Spleen (tissue), 11 donors: ENCODE measurements at regions not wholly inside any gene's neighbourhood (a gene's known extent, or its start where the extent isn't known, plus 50 kb on each side); places are given as distances from the start of the nearest gene placed in this dataset.

ENCODE experiments used
- DNase-seq: peaks from one replicate; pipeline ENCODE4 v3.0.0-alpha.2; 2020
- H3K27ac ChIP-seq, 8 donors: fragments of 200-600 bp; sonication (generic) in 7 of 8; 1 replicate in 4 of 8; 2 replicates in 4 of 8; pipeline versions ENCODE4 v1.5.0 to v1.8.0; 2016 to 2021; ENCODE audit warnings: inconsistent platforms in 4 of 8, mild to moderate bottlenecking in 4 of 8, moderate library complexity in 1 of 8
- H3K27me3 ChIP-seq, 7 donors: fragments of 200-600 bp; sonication (generic) in 6 of 7; replicated peaks in 1 of 7; 1 replicate in 4 of 7; 2 replicates in 3 of 7; pipeline versions ENCODE4 v1.5.0 to v1.8.0; 2016 to 2021; ENCODE audit warnings: inconsistent platforms in 3 of 7, mild to moderate bottlenecking in 1 of 7
- H3K36me3 ChIP-seq, 6 donors: fragments of 200-600 bp; sonication (generic) in 5 of 6; 1 replicate in 4 of 6; 2 replicates in 2 of 6; pipeline versions ENCODE4 v1.5.0 to v1.8.0; 2016 to 2021; ENCODE audit warnings: inconsistent platforms in 2 of 6
- H3K4me1 ChIP-seq, 6 donors: fragments of 200-600 bp; sonication (generic) in 5 of 6; 1 replicate in 3 of 6; 2 replicates in 3 of 6; pipeline versions ENCODE4 v1.5.0 to v1.8.0; 2016 to 2021; ENCODE audit warnings: inconsistent platforms in 3 of 6
- H3K4me3 ChIP-seq, 8 donors: fragments of 200-600 bp; sonication (generic) in 7 of 8; 1 replicate in 4 of 8; 2 replicates in 4 of 8; pipeline versions ENCODE4 v1.5.0 to v1.8.0; 2016 to 2021; ENCODE audit warnings: inconsistent platforms in 4 of 8, mild to moderate bottlenecking in 4 of 8, moderate library complexity in 2 of 8
- H3K9me3 ChIP-seq, 8 donors: fragments of 200-600 bp; sonication (generic) in 7 of 8; 1 replicate in 4 of 8; 2 replicates in 4 of 8; pipeline versions ENCODE4 v1.5.0 to v1.8.0; 2016 to 2021; ENCODE audit warnings: inconsistent platforms in 4 of 8
- POLR2A ChIP-seq, 3 donors: fragments of 450-650 bp; IDR thresholded peaks; one replicate each; pipeline ENCODE4 v1.5.1; 2017; ENCODE audit warnings: antibody characterized with exemption in 3 of 3, mild to moderate bottlenecking in 1 of 3
- POLR2AphosphoS5 ChIP-seq, 3 donors: sonication (generic); formaldehyde crosslinking; IDR thresholded peaks; one replicate each; pipeline ENCODE4 v1.5.1; 2017; ENCODE audit warnings: antibody characterized with exemption in 3 of 3
- WGBS, 5 donors: extraction: QIAGEN DNeasy Blood & Tissue Kit in 3 of 5; methylation state at CpG; one replicate each; pipeline versions ENCODE4 v1.1.5 to v1.1.7; 2013 to 2018; 5-methylcytosine and 5-hydroxymethylcytosine counted together
- intact Hi-C: fragments of 100-400 bp; cut with DNase I; formaldehyde crosslinking; loops from one replicate; pipeline ENCODE4 v1.15.0; 2023; ENCODE audit warnings: low total_unique reads
- TF ChIP-seq, protein P1 (sequence below), 11 experiments: fragments of 200-600 bp in 7 of 11; fragments of 450-650 bp in 4 of 11; sonication (generic) in 4 of 11; IDR thresholded peaks in 8 of 11; conservative IDR thresholded peaks in 3 of 11; 1 replicate in 7 of 11; 2 replicates in 4 of 11; pipeline versions ENCODE4 v1.4.0 to v1.8.0; 2016 to 2021; ENCODE audit warnings: antibody characterized with exemption in 11 of 11, inconsistent platforms in 4 of 11, mild to moderate bottlenecking in 1 of 11
- donor health status: healthy with polysubstance abuse.
- donor health status: DM: no; HTN: no; CAD: no; lungs with moderate emphysema.
- donor health status: DM: no; HTN: no; CAD: no.
- donor health status: Bipolar disorder and iron deficiency.
- donor health status: healthy.
- donor health status: DM: no; HTN: no; CAD: no.
- donor health status: DM: yes; HTN: yes; CAD: no.

DNA sequence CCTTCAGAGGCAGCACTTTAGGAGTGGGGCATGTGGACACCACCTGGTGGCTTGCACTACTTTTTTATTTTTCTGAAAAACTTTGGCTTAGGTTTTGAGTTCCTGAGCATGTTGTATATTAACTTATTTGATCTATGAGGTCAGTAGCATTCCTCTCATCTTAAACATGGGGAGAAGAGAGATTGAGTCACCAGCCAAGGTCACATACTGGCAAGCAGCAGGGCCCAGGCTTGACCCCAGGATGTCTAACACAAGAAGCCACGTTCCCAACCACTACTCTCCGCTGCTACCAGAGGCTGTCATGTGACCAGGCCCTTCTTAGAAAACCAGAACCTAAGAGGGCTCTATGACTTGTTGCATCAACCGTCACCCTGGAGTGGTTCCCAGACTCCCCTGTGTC lies 210.3 kb upstream of the GPR26 start:
- Histone ChIP-seq H3K4me3 (no peak overlapping the region), H3K9me3 (no peaks in the 10 kb centered on the region), H3K36me3 (no peaks in the 10 kb centered on the region), H3K4me1 (no peaks in the 10 kb centered on the region), H3K27me3 (peaks cover 0 to 16% (median 0%) of the 10 kb centered on the region in 7 donors), H3K27ac (no peak overlapping the region)
- TF ChIP-seq POLR2AphosphoS5 (IDR thresholded peaks at IDR 0.05) (no peak), POLR2A (IDR thresholded peaks at IDR 0.05) (no peak)
- TF ChIP-seq, protein P1, sequence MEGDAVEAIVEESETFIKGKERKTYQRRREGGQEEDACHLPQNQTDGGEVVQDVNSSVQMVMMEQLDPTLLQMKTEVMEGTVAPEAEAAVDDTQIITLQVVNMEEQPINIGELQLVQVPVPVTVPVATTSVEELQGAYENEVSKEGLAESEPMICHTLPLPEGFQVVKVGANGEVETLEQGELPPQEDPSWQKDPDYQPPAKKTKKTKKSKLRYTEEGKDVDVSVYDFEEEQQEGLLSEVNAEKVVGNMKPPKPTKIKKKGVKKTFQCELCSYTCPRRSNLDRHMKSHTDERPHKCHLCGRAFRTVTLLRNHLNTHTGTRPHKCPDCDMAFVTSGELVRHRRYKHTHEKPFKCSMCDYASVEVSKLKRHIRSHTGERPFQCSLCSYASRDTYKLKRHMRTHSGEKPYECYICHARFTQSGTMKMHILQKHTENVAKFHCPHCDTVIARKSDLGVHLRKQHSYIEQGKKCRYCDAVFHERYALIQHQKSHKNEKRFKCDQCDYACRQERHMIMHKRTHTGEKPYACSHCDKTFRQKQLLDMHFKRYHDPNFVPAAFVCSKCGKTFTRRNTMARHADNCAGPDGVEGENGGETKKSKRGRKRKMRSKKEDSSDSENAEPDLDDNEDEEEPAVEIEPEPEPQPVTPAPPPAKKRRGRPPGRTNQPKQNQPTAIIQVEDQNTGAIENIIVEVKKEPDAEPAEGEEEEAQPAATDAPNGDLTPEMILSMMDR (IDR thresholded peaks at IDR 0.05 in 8 of 11, conservative IDR thresholded peaks at IDR 0.05 in 3 of 11): no peak
- intact Hi-C loops: no loop called here
- DNase-seq: no peak
- WGBS, 5 donors: 62 to 88% (median 77%) methylated on average over 3 of the region's 3 CpGs

DNA sequence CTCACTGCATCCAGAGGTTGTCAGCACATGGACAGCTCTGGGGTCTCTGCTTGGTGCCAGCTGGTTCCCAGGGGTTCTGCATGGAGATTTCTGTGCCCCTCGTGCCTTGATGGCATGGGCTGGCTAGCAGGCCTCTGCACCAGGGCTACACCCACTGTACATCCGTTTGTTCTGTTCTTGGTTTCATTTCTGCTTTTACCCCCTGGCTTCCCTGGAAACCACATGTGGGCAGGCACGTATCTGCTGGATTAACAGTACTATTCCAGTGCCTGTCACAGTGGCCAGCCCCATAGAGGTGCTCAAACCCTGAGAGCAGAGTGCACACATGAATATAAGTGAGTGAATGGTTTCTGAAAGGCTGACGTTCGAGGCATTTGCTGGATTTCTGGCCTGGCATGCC lies 207.2 kb upstream of the GPR26 start:
- Histone ChIP-seq H3K36me3 (no peaks in the 10 kb centered on the region), H3K27me3 (peaks cover 0 to 7% (median 0%) of the 10 kb centered on the region in 7 donors), H3K9me3 (no peaks in the 10 kb centered on the region), H3K4me1 (no peaks in the 10 kb centered on the region), H3K4me3 (no peak overlapping the region), H3K27ac (no peak overlapping the region)
- no peak for DNase-seq
- intact Hi-C loops: no loop called here
- 60 to 69% (median 66%) methylated on average over 4 to 5 of the region's 5 CpGs for WGBS, 5 donors
- no peak for TF ChIP-seq POLR2A (IDR thresholded peaks at IDR 0.05)
- TF ChIP-seq POLR2AphosphoS5 (IDR thresholded peaks at IDR 0.05): no peak
- TF ChIP-seq, protein P1 (IDR thresholded peaks at IDR 0.05 in 8 of 11, conservative IDR thresholded peaks at IDR 0.05 in 3 of 11): no peak

DNA sequence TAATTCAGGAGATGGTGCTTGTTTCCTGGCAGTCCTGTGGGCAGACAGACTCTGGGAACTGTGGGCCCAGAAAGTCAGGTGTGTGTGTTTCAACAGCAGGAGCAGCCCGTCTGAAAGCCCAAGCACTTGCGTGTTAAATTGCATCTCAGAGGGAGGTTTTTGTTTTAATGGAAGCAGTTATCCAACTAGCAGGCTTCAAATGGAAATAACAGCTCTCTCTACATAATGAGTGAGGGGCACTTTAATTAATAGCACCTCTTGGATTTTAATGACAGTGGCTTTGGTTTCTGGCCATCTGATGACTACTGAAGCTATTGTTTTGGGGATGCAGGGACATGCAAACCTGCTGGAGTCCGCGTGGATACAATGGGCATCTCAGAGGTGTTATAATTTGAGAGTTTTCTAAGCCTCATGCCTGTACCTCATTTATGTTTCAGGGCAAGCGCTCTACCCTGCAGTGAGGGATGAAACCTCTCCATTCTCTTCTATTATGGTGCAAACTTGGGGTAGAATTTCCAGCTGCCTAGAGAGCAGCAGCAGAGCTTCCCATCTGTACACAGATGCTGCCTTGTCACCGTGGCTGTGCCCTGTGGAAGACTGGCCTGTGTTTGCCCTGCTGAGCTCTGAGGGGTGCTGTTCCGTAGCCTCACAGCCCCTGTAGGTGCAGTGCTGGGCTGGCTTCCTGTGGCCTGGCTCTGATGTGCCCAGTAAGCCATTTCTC lies 206.6 kb upstream of the GPR26 start:
- no peaks in the 10 kb centered on the region for H3K4me1 ChIP-seq
- TF ChIP-seq POLR2AphosphoS5 (IDR thresholded peaks at IDR 0.05): no peak
- peaks cover 0 to 7% (median 0%) of the 10 kb centered on the region in 7 donors for H3K27me3 ChIP-seq
- WGBS, 5 donors: 73 to 85% (median 77%) methylated on average over 7 of the region's 7 CpGs
- H3K9me3 ChIP-seq: no peaks in the 10 kb centered on the region
- no peaks in the 10 kb centered on the region for H3K36me3 ChIP-seq
- intact Hi-C loops: no loop called here
- H3K27ac ChIP-seq: no peak overlapping the region
- no peak for DNase-seq
- H3K4me3 ChIP-seq: no peak overlapping the region

DNA sequence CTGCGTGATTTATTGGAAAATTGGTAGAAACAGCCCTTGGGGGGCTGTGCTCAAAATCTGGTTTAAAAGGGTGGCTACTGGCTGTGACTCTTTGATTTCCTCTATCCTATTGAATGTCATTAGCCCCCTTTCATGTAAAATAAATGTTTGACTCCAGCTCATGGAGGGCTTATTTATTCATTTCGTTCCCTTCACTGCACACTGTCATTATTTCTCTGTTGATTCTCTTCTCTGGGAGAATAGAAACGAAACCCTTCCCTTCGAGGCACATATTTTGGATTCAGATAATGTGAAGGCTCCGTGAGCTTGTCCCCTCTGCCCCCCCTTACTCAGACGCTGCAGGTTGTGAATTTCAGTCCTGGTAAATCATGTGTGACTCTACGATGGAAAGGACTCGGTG lies 203.9 kb upstream of the GPR26 start:
- no peak for DNase-seq
- H3K4me3 ChIP-seq: no peak overlapping the region
- no peaks in the 10 kb centered on the region for H3K9me3 ChIP-seq
- intact Hi-C loops: no loop called here
- no peak overlapping the region for H3K27ac ChIP-seq
- H3K27me3 ChIP-seq: peaks cover 0 to under 1% (median 0%) of the 10 kb centered on the region in 7 donors
- H3K4me1 ChIP-seq: no peaks in the 10 kb centered on the region
- 86 to 94% (median 88%) methylated on average over 8 of the region's 8 CpGs for WGBS, 5 donors
- TF ChIP-seq POLR2A (IDR thresholded peaks at IDR 0.05): no peak
- TF ChIP-seq, protein P1 (IDR thresholded peaks at IDR 0.05 in 8 of 11, conservative IDR thresholded peaks at IDR 0.05 in 3 of 11): no peak
- TF ChIP-seq POLR2AphosphoS5 (IDR thresholded peaks at IDR 0.05): no peak
- no peaks in the 10 kb centered on the region for H3K36me3 ChIP-seq
